Loucy (cell line): ENCODE measurements at regions not wholly inside any gene's neighbourhood (a gene's known extent, or its start where the extent isn't known, plus 50 kb on each side); places are given as distances from the start of the nearest gene placed in this dataset.

Experiments used
- H2AFZ ChIP-seq: fragments of 200-600 bp; sonication (generic); 2 replicates; pipeline ENCODE4 v1.6.0; 2016; ENCODE audit warnings: antibody characterized with exemption, mild to moderate bottlenecking, low read length, moderate library complexity
- H3F3A ChIP-seq: fragments of 200-600 bp; 2 replicates; pipeline ENCODE4 v1.6.0; 2016; ENCODE audit warnings: antibody characterized with exemption, low read depth, mild to moderate bottlenecking
- H3K27me3 ChIP-seq: fragments of 200-600 bp; sonication (generic); 2 replicates; pipeline ENCODE4 v1.6.1; 2014; ENCODE audit warnings: low read length, mild to moderate bottlenecking; ENCODE audit not compliant: insufficient read depth, poor library complexity, severe bottlenecking
- H3K36me3 ChIP-seq: fragments of 200-600 bp; sonication (generic); 2 replicates; pipeline ENCODE4 v1.6.1; 2016; ENCODE audit warnings: low read length; ENCODE audit not compliant: insufficient read depth
- H3K4me1 ChIP-seq: fragments of 200-600 bp; sonication (generic); 2 replicates; pipeline ENCODE4 v1.5.1; 2014; ENCODE audit warnings: low read length, mild to moderate bottlenecking; ENCODE audit not compliant: insufficient read depth, poor library complexity, severe bottlenecking
- H3K4me2 ChIP-seq: fragments of 200-600 bp; sonication (generic); 2 replicates; pipeline ENCODE4 v1.6.0; 2014; ENCODE audit warnings: antibody characterized with exemption, low read length, low read depth, mild to moderate bottlenecking; ENCODE audit not compliant: poor library complexity, severe bottlenecking
- H3K4me3 ChIP-seq: fragments of 200-600 bp; sonication (generic); 2 replicates; pipeline ENCODE4 v1.5.1; 2014; ENCODE audit warnings: low read length, mild to moderate bottlenecking, mixed read lengths; ENCODE audit not compliant: poor library complexity, severe bottlenecking
- H3K79me2 ChIP-seq: fragments of 200-600 bp; sonication (generic); 2 replicates; pipeline ENCODE4 v1.6.1; 2014; ENCODE audit warnings: low read length; ENCODE audit not compliant: insufficient read depth
- H3K9ac ChIP-seq: fragments of 200-600 bp; sonication (generic); 2 replicates; pipeline ENCODE4 v1.6.0; 2014; ENCODE audit warnings: mild to moderate bottlenecking, low read depth, low read length, moderate library complexity; ENCODE audit not compliant: poor library complexity, severe bottlenecking
- H3K9me2 ChIP-seq: fragments of 200-600 bp; sonication (generic); replicated peaks from 2 replicates; pipeline ENCODE4 v1.6.1; 2016; ENCODE audit warnings: low read depth, low read length, mixed read lengths
- H3K9me3 ChIP-seq: fragments of 200-600 bp; sonication (generic); 2 replicates; pipeline ENCODE4 v1.6.1; 2014; ENCODE audit warnings: mild to moderate bottlenecking, antibody characterized with exemption, low read length, low read depth; ENCODE audit not compliant: insufficient read depth
- H4K20me1 ChIP-seq: fragments of 200-600 bp; sonication (generic); 2 replicates; pipeline ENCODE4 v1.6.0; 2014; ENCODE audit warnings: antibody characterized with exemption, low read length, mild to moderate bottlenecking; ENCODE audit not compliant: insufficient read depth, poor library complexity, severe bottlenecking
- EZH2phosphoT487 ChIP-seq: fragments of 200-600 bp; IDR thresholded peaks from 2 replicates; pipeline ENCODE4 v1.6.1; 2018; ENCODE audit warnings: antibody characterized with exemption, mild to moderate bottlenecking, moderate library complexity, borderline replicate concordance
- TF ChIP-seq, protein P1 (sequence below): fragments of 200-600 bp; sonication (generic); conservative IDR thresholded peaks from 2 replicates; pipeline ENCODE4 v1.5.1; 2014; ENCODE audit warnings: mild to moderate bottlenecking, antibody characterized with exemption, low read length

DNA sequence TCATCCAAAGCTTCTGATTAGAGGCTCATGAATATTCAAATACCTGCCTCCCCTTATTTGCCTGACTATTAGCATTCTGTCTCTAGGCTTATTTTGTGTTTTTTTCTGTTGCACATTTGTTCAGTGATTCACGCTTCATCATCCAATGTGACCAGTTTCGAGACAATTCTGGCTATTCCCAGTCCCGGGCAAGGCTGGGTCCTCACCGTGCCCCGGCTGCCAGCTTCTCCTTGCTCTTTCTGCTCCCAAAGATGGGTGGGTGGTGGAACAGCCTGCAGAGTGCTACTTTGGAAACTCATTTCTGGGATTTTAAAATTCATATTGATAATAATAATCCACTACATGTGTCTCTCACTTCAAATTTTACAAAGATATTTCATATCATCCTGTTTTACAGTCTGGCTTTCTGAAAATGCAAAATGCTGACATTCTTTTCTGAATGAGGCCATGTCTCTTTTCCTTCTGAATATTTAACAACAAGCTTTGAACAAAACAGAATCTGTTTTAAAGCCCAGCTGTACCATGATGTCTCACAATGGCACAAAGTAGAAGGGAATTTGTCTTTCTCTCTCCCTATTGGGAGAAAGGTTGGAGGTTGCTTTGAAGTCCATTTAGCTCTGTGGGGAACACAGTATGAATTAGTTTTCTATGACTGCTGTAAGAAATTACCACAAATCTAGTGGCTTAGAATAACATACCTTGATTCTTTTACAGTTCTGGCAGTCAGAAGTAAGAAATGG is 116.9 kb upstream of the CDH13 start:
- no peak overlapping the region for H3K4me3 ChIP-seq
- H3K9me3 ChIP-seq, result no peaks in the 10 kb centered on the region
- H3F3A ChIP-seq, result no peaks in the 10 kb centered on the region
- H4K20me1 ChIP-seq, result no peaks in the 10 kb centered on the region
- no peaks in the 10 kb centered on the region for H3K36me3 ChIP-seq
- TF ChIP-seq, protein P1, sequence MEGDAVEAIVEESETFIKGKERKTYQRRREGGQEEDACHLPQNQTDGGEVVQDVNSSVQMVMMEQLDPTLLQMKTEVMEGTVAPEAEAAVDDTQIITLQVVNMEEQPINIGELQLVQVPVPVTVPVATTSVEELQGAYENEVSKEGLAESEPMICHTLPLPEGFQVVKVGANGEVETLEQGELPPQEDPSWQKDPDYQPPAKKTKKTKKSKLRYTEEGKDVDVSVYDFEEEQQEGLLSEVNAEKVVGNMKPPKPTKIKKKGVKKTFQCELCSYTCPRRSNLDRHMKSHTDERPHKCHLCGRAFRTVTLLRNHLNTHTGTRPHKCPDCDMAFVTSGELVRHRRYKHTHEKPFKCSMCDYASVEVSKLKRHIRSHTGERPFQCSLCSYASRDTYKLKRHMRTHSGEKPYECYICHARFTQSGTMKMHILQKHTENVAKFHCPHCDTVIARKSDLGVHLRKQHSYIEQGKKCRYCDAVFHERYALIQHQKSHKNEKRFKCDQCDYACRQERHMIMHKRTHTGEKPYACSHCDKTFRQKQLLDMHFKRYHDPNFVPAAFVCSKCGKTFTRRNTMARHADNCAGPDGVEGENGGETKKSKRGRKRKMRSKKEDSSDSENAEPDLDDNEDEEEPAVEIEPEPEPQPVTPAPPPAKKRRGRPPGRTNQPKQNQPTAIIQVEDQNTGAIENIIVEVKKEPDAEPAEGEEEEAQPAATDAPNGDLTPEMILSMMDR, result no peak
- H2AFZ ChIP-seq, result no peak overlapping the region
- no peaks in the 10 kb centered on the region for H3K4me1 ChIP-seq
- no peaks in the 10 kb centered on the region for H3K9me2 ChIP-seq
- no peaks in the 10 kb centered on the region for H3K27me3 ChIP-seq
- H3K4me2 ChIP-seq, result no peak overlapping the region
- H3K9ac ChIP-seq, result no peak overlapping the region
- H3K79me2 ChIP-seq, result no peaks in the 10 kb centered on the region

- no peaks in the 10 kb centered on the region for H3F3A ChIP-seq
- H2AFZ ChIP-seq, result no peak overlapping the region
- TF ChIP-seq, protein P1, result no peak
- TF ChIP-seq EZH2phosphoT487, result no peak
- H3K36me3 ChIP-seq, result no peaks in the 10 kb centered on the region
- no peaks in the 10 kb centered on the region for H3K4me1 ChIP-seq
- H3K9me3 ChIP-seq, result no peaks in the 10 kb centered on the region
- no peaks in the 10 kb centered on the region for H3K79me2 ChIP-seq
- no peak overlapping the region for H3K4me3 ChIP-seq
- H4K20me1 ChIP-seq, result no peaks in the 10 kb centered on the region
- H3K9ac ChIP-seq, result no peak overlapping the region
- no peaks in the 10 kb centered on the region for H3K9me2 ChIP-seq
- no peak overlapping the region for H3K4me2 ChIP-seq
- H3K27me3 ChIP-seq, result no peaks in the 10 kb centered on the region
Observed at GRCh38 chr16:82506692-82507670, 119.8 kb upstream of the CDH13 start.

GRCh38 chr16:82504836-82505235 is 121.9 kb upstream of the CDH13 start:
- H3F3A ChIP-seq, result no peaks in the 10 kb centered on the region
- no peak for TF ChIP-seq EZH2phosphoT487
- TF ChIP-seq, protein P1, result no peak

More at GRCh38 chr16:82504836-82505235, 121.9 kb upstream of the CDH13 start:
- no peak overlapping the region for H3K9ac ChIP-seq
- H4K20me1 ChIP-seq, result no peaks in the 10 kb centered on the region
- H3K4me2 ChIP-seq, result no peak overlapping the region
- H3K27me3 ChIP-seq, result no peaks in the 10 kb centered on the region
- no peaks in the 10 kb centered on the region for H3K79me2 ChIP-seq
- H3K9me2 ChIP-seq, result no peaks in the 10 kb centered on the region
- H2AFZ ChIP-seq, result no peak overlapping the region
- H3K4me1 ChIP-seq, result no peaks in the 10 kb centered on the region
- H3K9me3 ChIP-seq, result no peaks in the 10 kb centered on the region
- H3K36me3 ChIP-seq, result no peaks in the 10 kb centered on the region
- no peak overlapping the region for H3K4me3 ChIP-seq
